ENCODE measurements at regions not wholly inside any gene's neighbourhood (a gene's known extent, or its start where the extent isn't known, plus 50 kb on each side); places are given as distances from the start of the nearest gene placed in this dataset.

GRCh38 chr3:176941689-176942088 lies 255.6 kb downstream of the TBL1XR1 start:
- Mint-ChIP-seq H3K4me3 (no peak overlapping the region), H3K9me3 (no peaks in the 10 kb centered on the region), H3K27ac (no peak overlapping the region)

DNA sequence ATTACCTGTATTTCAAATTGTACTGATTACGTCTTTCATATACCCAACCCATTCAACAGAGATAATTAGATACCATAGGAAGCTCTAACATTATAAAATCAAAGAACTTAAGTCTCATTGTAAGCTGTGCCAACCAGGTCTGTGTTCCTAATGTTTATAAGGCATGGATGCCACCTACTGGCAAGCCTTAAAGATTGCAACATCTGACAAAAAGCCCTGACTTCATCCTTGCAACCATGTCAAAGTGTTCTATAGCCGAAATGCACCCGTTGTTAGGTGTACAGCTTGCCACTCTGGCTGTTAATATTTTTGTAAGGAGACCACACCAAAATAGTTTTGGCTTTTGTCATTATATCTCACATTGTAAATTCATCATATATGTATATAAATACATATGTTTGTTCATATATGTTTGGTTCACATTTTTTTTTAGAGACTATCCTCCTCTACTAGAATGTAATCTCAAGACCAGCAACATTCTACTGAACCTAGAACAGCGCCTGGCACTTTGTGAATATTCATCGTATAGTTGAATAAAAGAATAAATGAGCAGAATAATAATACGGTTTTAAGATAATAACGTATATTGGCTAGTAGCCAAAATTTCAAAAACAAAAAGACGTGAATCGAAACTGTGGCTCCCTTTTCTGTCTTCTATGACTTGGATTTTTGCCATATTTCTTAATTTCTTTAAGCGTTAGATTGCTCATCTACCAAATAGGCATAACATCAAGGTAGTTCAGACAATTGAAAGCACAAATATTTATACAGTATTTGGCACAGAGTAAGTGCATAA lies 258.1 kb downstream of the TBL1XR1 start:
- H3K4me3 Mint-ChIP-seq = no peak overlapping the region
- H3K27ac Mint-ChIP-seq = no peak overlapping the region
- no peaks in the 10 kb centered on the region for H3K9me3 Mint-ChIP-seq
- peaks cover 3% of the 10 kb centered on the region for H3K27me3 Mint-ChIP-seq
- H3K4me1 Mint-ChIP-seq = no peaks in the 10 kb centered on the region
- no peaks in the 10 kb centered on the region for H3K36me3 Mint-ChIP-seq

More at GRCh38 chr3:176941689-176942088, 255.6 kb downstream of the TBL1XR1 start:
- H3K27me3 Mint-ChIP-seq = peaks cover 3% of the 10 kb centered on the region
- H3K36me3 Mint-ChIP-seq = no peaks in the 10 kb centered on the region
- no peaks in the 10 kb centered on the region for H3K4me1 Mint-ChIP-seq

GRCh38 chr3:176937994-176938393 lies 259.3 kb downstream of the TBL1XR1 start:
- no peaks in the 10 kb centered on the region for H3K9me3 Mint-ChIP-seq
- H3K27me3 Mint-ChIP-seq = peaks cover 5% of the 10 kb centered on the region
- H3K36me3 Mint-ChIP-seq = no peaks in the 10 kb centered on the region
- no peak overlapping the region for H3K27ac Mint-ChIP-seq
- H3K4me1 Mint-ChIP-seq = peaks cover 0 to 2% (median 0%) of the 10 kb centered on the region in 3 donors
- no peak overlapping the region for H3K4me3 Mint-ChIP-seq

DNA sequence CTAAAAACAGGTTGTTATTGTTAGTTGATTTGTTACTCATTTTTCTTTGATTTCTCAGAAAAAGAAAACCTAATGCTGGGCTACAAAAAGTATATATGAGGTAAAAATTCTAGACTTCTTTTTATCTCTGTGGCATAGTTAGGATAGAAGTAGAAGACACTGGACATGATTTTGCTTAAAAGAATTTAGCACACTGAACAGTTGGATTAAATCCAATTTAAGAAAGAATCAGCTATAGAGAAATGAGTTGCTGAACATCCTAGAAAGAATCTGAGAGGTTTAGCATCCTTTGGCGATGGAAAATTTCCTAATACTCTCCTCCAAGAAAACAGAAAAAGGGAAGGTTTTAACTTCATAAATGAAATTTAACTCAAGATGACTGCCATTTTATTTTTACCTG lies 259.7 kb downstream of the TBL1XR1 start:
- H3K4me3 Mint-ChIP-seq = no peak overlapping the region
- H3K36me3 Mint-ChIP-seq = no peaks in the 10 kb centered on the region
- no peak overlapping the region for H3K27ac Mint-ChIP-seq
- peaks cover 5% of the 10 kb centered on the region for H3K27me3 Mint-ChIP-seq
- no peaks in the 10 kb centered on the region for H3K9me3 Mint-ChIP-seq
- peaks cover 0 to 2% (median 0%) of the 10 kb centered on the region in 3 donors for H3K4me1 Mint-ChIP-seq

GRCh38 chr3:176935194-176935888 lies 261.9 kb downstream of the TBL1XR1 start:
- H3K9me3 Mint-ChIP-seq = no peaks in the 10 kb centered on the region
- H3K27me3 Mint-ChIP-seq = peaks cover 2% of the 10 kb centered on the region
- peaks cover 0 to 2% (median 0%) of the 10 kb centered on the region in 3 donors for H3K4me1 Mint-ChIP-seq
- no peaks in the 10 kb centered on the region for H3K36me3 Mint-ChIP-seq
- no peak overlapping the region for H3K4me3 Mint-ChIP-seq
- no peak overlapping the region for H3K27ac Mint-ChIP-seq

- Mint-ChIP-seq H3K9me3 (no peaks in the 10 kb centered on the region), H3K27me3 (peaks cover 2% of the 10 kb centered on the region), H3K4me1 (peaks cover 0 to 2% (median 0%) of the 10 kb centered on the region in 3 donors), H3K4me3 (no peak overlapping the region), H3K36me3 (no peaks in the 10 kb centered on the region), H3K27ac (no peak overlapping the region)
Observed at GRCh38 chr3:176934698-176935097, 262.6 kb downstream of the TBL1XR1 start.

- no peaks in the 10 kb centered on the region for H3K9me3 Mint-ChIP-seq
- no peak overlapping the region for H3K4me3 Mint-ChIP-seq
- peaks cover 4% of the 10 kb centered on the region for H3K27me3 Mint-ChIP-seq
- no peaks in the 10 kb centered on the region for H3K36me3 Mint-ChIP-seq
- H3K27ac Mint-ChIP-seq = no peak overlapping the region
- H3K4me1 Mint-ChIP-seq = peaks cover 0 to 2% (median 0%) of the 10 kb centered on the region in 3 donors
Observed at GRCh38 chr3:176933704-176934103, 263.6 kb downstream of the TBL1XR1 start.

- Mint-ChIP-seq H3K27ac (no peak overlapping the region), H3K27me3 (peaks cover 4% of the 10 kb centered on the region), H3K4me1 (peaks cover 0 to 2% (median 0%) of the 10 kb centered on the region in 3 donors), H3K4me3 (no peak overlapping the region), H3K9me3 (no peaks in the 10 kb centered on the region), H3K36me3 (no peaks in the 10 kb centered on the region)
Observed at GRCh38 chr3:176932433-176932832, 264.8 kb downstream of the TBL1XR1 start.

DNA sequence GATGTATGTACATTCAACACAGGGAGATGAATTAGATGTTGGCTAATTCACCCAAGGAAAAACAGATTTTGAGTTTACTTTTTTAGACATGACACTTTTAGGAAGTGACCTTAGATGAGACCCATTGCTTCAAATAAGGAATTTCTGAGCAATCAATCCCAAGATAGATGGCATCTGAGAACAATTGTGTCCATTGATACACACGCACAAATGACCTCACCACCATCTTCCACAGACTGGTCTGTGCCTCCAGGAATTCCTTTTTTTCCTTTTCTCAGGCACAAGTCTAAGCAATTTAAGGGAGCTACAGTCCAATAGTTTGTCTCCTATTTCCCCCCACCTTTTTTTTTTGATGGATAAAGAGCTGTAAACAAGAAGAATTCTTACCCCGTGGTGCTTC lies 265.3 kb downstream of the TBL1XR1 start:
- Mint-ChIP-seq H3K27me3 (peaks cover 4% of the 10 kb centered on the region), H3K4me3 (no peak overlapping the region), H3K36me3 (peaks cover 2% of the 10 kb centered on the region), H3K27ac (no peak overlapping the region), H3K9me3 (no peaks in the 10 kb centered on the region), H3K4me1 (peaks cover 0 to 2% (median 0%) of the 10 kb centered on the region in 3 donors)

DNA sequence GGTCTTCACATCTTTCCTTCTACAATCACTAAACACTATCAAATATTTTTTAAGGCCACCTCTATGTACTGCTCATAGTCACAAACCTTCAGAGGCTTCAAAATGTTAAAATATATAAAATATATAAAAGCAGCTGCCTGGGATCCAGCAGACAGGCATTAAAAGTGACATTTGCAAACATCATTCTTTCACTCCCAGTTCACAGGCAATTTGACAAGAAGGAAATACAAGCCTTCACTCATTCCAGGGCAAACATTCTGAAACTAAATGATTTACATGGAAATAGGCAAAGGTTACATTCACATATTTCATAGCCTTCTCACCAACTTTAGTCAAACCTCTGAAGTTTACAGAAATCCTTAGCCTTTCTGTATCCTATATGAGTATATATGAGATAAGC lies 266.3 kb downstream of the TBL1XR1 start:
- Mint-ChIP-seq H3K27me3 (peaks cover 4% of the 10 kb centered on the region), H3K4me1 (peaks cover 0 to 2% (median 0%) of the 10 kb centered on the region in 3 donors), H3K27ac (no peak overlapping the region), H3K4me3 (no peak overlapping the region), H3K9me3 (no peaks in the 10 kb centered on the region), H3K36me3 (peaks cover 2% of the 10 kb centered on the region)

DNA sequence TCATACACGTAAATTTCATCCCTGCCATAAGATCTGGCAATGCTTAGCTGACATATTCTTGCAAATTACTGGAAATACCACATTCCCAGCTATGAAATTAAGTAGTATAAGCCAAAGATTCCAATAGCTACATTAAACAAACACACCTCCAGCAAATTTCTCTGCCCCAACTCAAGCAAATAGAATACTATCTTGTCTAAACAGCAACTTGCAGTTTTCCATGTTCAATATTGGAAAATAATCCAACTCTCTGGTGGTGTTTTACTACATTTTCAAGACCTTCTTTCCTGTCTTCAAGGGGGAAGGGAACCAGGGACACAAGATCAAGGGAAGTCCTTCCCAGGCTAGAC lies 268.7 kb downstream of the TBL1XR1 start:
- H3K9me3 Mint-ChIP-seq = no peaks in the 10 kb centered on the region
- no peak overlapping the region for H3K27ac Mint-ChIP-seq
- H3K4me1 Mint-ChIP-seq = peaks cover 0 to 2% (median 0%) of the 10 kb centered on the region in 3 donors
- H3K36me3 Mint-ChIP-seq = peaks cover 2% of the 10 kb centered on the region
- H3K4me3 Mint-ChIP-seq = no peak overlapping the region
- H3K27me3 Mint-ChIP-seq = peaks cover 4% of the 10 kb centered on the region

GRCh38 chr3:176927706-176928581 lies 269.3 kb downstream of the TBL1XR1 start:
- H3K4me3 Mint-ChIP-seq = no peak overlapping the region
- no peak overlapping the region for H3K27ac Mint-ChIP-seq
- peaks cover 2% of the 10 kb centered on the region for H3K27me3 Mint-ChIP-seq
- no peaks in the 10 kb centered on the region for H3K4me1 Mint-ChIP-seq
- peaks cover 3% of the 10 kb centered on the region for H3K36me3 Mint-ChIP-seq
- no peaks in the 10 kb centered on the region for H3K9me3 Mint-ChIP-seq

DNA sequence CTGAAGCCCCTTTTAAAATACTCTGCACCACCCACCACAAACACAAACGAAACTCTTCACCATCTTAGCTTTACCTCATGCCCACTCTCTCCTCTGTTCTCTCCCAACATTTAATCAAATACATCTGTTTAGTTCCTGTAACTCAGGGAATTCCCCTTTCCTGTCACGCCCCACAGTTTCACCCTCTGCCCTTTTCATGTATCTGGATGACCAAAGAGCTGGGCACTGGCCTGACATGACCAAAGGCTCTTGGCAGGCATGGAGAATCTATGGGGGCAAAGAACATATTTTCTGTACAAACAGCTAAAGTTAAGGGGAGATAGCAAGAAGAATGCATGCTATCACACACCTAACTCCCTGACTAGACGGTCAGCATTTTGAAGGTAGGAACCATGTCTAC lies 270.0 kb downstream of the TBL1XR1 start:
- H3K27ac Mint-ChIP-seq = peak overlapping the region in 1 of 3 donors; percentile 60
- H3K36me3 Mint-ChIP-seq = peaks cover 3% of the 10 kb centered on the region
- no peaks in the 10 kb centered on the region for H3K4me1 Mint-ChIP-seq
- no peaks in the 10 kb centered on the region for H3K9me3 Mint-ChIP-seq
- peaks cover 2% of the 10 kb centered on the region for H3K27me3 Mint-ChIP-seq
- H3K4me3 Mint-ChIP-seq = no peak overlapping the region

GRCh38 chr3:176926688-176927087 lies 270.6 kb downstream of the TBL1XR1 start:
- Mint-ChIP-seq H3K27ac (no peak overlapping the region), H3K4me3 (no peak overlapping the region), H3K36me3 (peaks cover 3% of the 10 kb centered on the region), H3K9me3 (no peaks in the 10 kb centered on the region), H3K4me1 (no peaks in the 10 kb centered on the region), H3K27me3 (peaks cover 2% of the 10 kb centered on the region)

GRCh38 chr3:176926034-176926433 lies 271.2 kb downstream of the TBL1XR1 start:
- no peak overlapping the region for H3K4me3 Mint-ChIP-seq
- H3K36me3 Mint-ChIP-seq = peaks cover 3% of the 10 kb centered on the region
- no peak overlapping the region for H3K27ac Mint-ChIP-seq
- H3K4me1 Mint-ChIP-seq = no peaks in the 10 kb centered on the region
- no peaks in the 10 kb centered on the region for H3K9me3 Mint-ChIP-seq
- H3K27me3 Mint-ChIP-seq = peaks cover 2% of the 10 kb centered on the region
